CD8-positive, alpha-beta memory T cell (primary cell): ENCODE measurements at regions not wholly inside any gene's neighbourhood (a gene's known extent, or its start where the extent isn't known, plus 50 kb on each side); places are given as distances from the start of the nearest gene placed in this dataset.
"Not testable (repeated sequence)": the region's sequence is repeated elsewhere in the genome, so short reads cannot be mapped to it uniquely, and the experiment has no call there.

ENCODE experiments used
- CTCF ChIA-PET: fragments of 350-600 bp; sonication (Branson Sonifier 250); formaldehyde crosslinking; loops from one replicate; lab custom pipeline; 2021; ENCODE audit warnings: antibody characterized with exemption; lab: Charles Lee
- POLR2A ChIA-PET: fragments of 350-600 bp; sonication (Branson Sonifier 250); formaldehyde crosslinking; loops from one replicate; lab custom pipeline; 2021; ENCODE audit warnings: antibody characterized with exemption; lab: Charles Lee
- DNase-seq, 5 donors: peaks; one replicate each; pipeline versions ENCODE4 v3.0.0 to v3.0.0-alpha.2; 2020 to 2022; ENCODE audit warnings: mixed read lengths in 1 of 5
- H3K27ac ChIP-seq: one replicate; pipeline ENCODE4 v1.7.0; 2013; ENCODE audit warnings: low read depth, mild to moderate bottlenecking, low read length, moderate library complexity
- H3K27me3 ChIP-seq: 2 replicates; pipeline ENCODE4 v1.7.0; 2013; ENCODE audit warnings: low read length, mild to moderate bottlenecking; ENCODE audit not compliant: insufficient read depth, poor library complexity, severe bottlenecking
- H3K36me3 ChIP-seq: 2 replicates; pipeline ENCODE4 v1.7.0; 2013; ENCODE audit warnings: mild to moderate bottlenecking, low read length, moderate library complexity; ENCODE audit not compliant: insufficient read depth
- H3K4me1 ChIP-seq: 2 replicates; pipeline ENCODE4 v1.7.0; 2013; ENCODE audit warnings: mild to moderate bottlenecking, low read length, moderate library complexity; ENCODE audit not compliant: insufficient read depth
- H3K4me3 ChIP-seq: 2 replicates; pipeline ENCODE4 v1.7.0; 2013; ENCODE audit warnings: mild to moderate bottlenecking, low read length
- H3K9me3 ChIP-seq: 2 replicates; pipeline ENCODE4 v1.7.0; 2013; ENCODE audit warnings: mild to moderate bottlenecking, low read length
- H3K27ac Mint-ChIP-seq, 8 donors: one replicate each; pipeline ENCODE4 v1.8.0; 2020 to 2021; ENCODE audit warnings: mixed read lengths in 8 of 8, mild to moderate bottlenecking in 6 of 8, inconsistent platforms in 3 of 8, moderate library complexity in 3 of 8
- H3K27me3 Mint-ChIP-seq, 2 donors: one replicate each; pipeline ENCODE4 v1.8.0; 2020 to 2021; ENCODE audit warnings: mixed read lengths in 2 of 2, mild to moderate bottlenecking in 1 of 2, moderate library complexity in 1 of 2
- H3K36me3 Mint-ChIP-seq, 3 donors: one replicate each; pipeline ENCODE4 v1.8.0; 2020 to 2021; ENCODE audit warnings: mixed read lengths in 3 of 3, inconsistent platforms in 1 of 3, mild to moderate bottlenecking in 1 of 3
- H3K4me1 Mint-ChIP-seq, 3 donors: one replicate each; pipeline ENCODE4 v1.8.0; 2020 to 2021; ENCODE audit warnings: mixed read lengths in 3 of 3, inconsistent platforms in 1 of 3, mild to moderate bottlenecking in 1 of 3
- H3K4me3 Mint-ChIP-seq, 7 donors: one replicate each; pipeline ENCODE4 v1.8.0; 2020 to 2021; ENCODE audit warnings: mixed read lengths in 7 of 7, mild to moderate bottlenecking in 6 of 7, moderate library complexity in 4 of 7, inconsistent platforms in 2 of 7
- H3K9me3 Mint-ChIP-seq, 5 donors: one replicate each; pipeline ENCODE4 v1.8.0; 2020 to 2022; ENCODE audit warnings: mixed read lengths in 5 of 5, mild to moderate bottlenecking in 3 of 5, moderate library complexity in 2 of 5, inconsistent platforms in 1 of 5

GRCh38 chr14:37780731-37781130, 185.3 kb downstream of the TTC6 start:
- CTCF ChIA-PET, H3K9me3 ChIP-seq, POLR2A ChIA-PET, DNase-seq, H3K36me3 Mint-ChIP-seq, H3K27me3 Mint-ChIP-seq, H3K4me1 ChIP-seq, H3K4me3 Mint-ChIP-seq, H3K27me3 ChIP-seq, H3K4me3 ChIP-seq, H3K36me3 ChIP-seq, H3K4me1 Mint-ChIP-seq, H3K27ac ChIP-seq, H3K27ac Mint-ChIP-seq: not testable (repeated sequence)
- H3K9me3 Mint-ChIP-seq: peaks cover 0 to 17% (median 10%) of the 10 kb centered on the region in 5 donors

GRCh38 chr14:37784203-37784826, 188.9 kb downstream of the TTC6 start:
- POLR2A ChIA-PET, H3K27ac ChIP-seq, H3K27me3 Mint-ChIP-seq, H3K27ac Mint-ChIP-seq, H3K4me3 Mint-ChIP-seq, H3K9me3 ChIP-seq, DNase-seq, CTCF ChIA-PET, H3K4me3 ChIP-seq, H3K4me1 Mint-ChIP-seq, H3K4me1 ChIP-seq, H3K36me3 Mint-ChIP-seq, H3K27me3 ChIP-seq, H3K36me3 ChIP-seq: not testable (repeated sequence)
- H3K9me3 Mint-ChIP-seq: peaks cover 3 to 10% (median 5%) of the 10 kb centered on the region in 5 donors

- H3K36me3 ChIP-seq, H3K4me1 ChIP-seq, H3K27me3 ChIP-seq, H3K4me1 Mint-ChIP-seq, H3K4me3 ChIP-seq, H3K9me3 ChIP-seq, H3K36me3 Mint-ChIP-seq, H3K4me3 Mint-ChIP-seq, H3K27me3 Mint-ChIP-seq, DNase-seq, CTCF ChIA-PET, H3K27ac ChIP-seq, H3K27ac Mint-ChIP-seq, POLR2A ChIA-PET: not testable (repeated sequence)
- peaks cover 3 to 10% (median 5%) of the 10 kb centered on the region in 5 donors for H3K9me3 Mint-ChIP-seq
Observed at GRCh38 chr14:37784827-37785223, 189.4 kb downstream of the TTC6 start.

- H3K4me3 Mint-ChIP-seq, H3K27me3 Mint-ChIP-seq: not testable (repeated sequence)
Observed at GRCh38 chr14:37785298-37785697, 189.9 kb downstream of the TTC6 start.

GRCh38 chr14:37786114-37786625, 190.7 kb downstream of the TTC6 start:
- H3K4me3 ChIP-seq, H3K36me3 ChIP-seq, H3K9me3 ChIP-seq, H3K4me1 ChIP-seq, H3K9me3 Mint-ChIP-seq, H3K27me3 Mint-ChIP-seq, H3K4me1 Mint-ChIP-seq, H3K36me3 Mint-ChIP-seq, H3K4me3 Mint-ChIP-seq, H3K27ac ChIP-seq, POLR2A ChIA-PET, H3K27me3 ChIP-seq, CTCF ChIA-PET, DNase-seq, H3K27ac Mint-ChIP-seq: not testable (repeated sequence)

More at GRCh38 chr14:37785298-37785697, 189.9 kb downstream of the TTC6 start:
- POLR2A ChIA-PET, H3K4me1 ChIP-seq, H3K4me3 ChIP-seq, H3K27ac ChIP-seq, H3K27me3 ChIP-seq, H3K9me3 Mint-ChIP-seq, DNase-seq, CTCF ChIA-PET, H3K36me3 ChIP-seq, H3K4me1 Mint-ChIP-seq, H3K27ac Mint-ChIP-seq, H3K36me3 Mint-ChIP-seq, H3K9me3 ChIP-seq: not testable (repeated sequence)

- H3K36me3 Mint-ChIP-seq: no peaks in the 10 kb centered on the region
- Histone ChIP-seq H3K36me3 (no peaks in the 10 kb centered on the region), H3K27me3 (no peaks in the 10 kb centered on the region), H3K27ac (no peak overlapping the region), H3K4me3 (no peak overlapping the region), H3K9me3 (no peaks in the 10 kb centered on the region), H3K4me1 (no peaks in the 10 kb centered on the region)
- CTCF ChIA-PET: no interaction called here
- POLR2A ChIA-PET: no interaction called here
- DNase-seq: no peak
- H3K27me3 Mint-ChIP-seq: no peaks in the 10 kb centered on the region
- no peaks in the 10 kb centered on the region for H3K4me1 Mint-ChIP-seq
- peaks cover 2 to 5% (median 3%) of the 10 kb centered on the region in 5 donors for H3K9me3 Mint-ChIP-seq
- H3K4me3 Mint-ChIP-seq: no peak overlapping the region
- H3K27ac Mint-ChIP-seq: no peak overlapping the region
Observed at GRCh38 chr14:37787879-37788494, 192.6 kb downstream of the TTC6 start.

GRCh38 chr14:37791384-37792036, 196.1 kb downstream of the TTC6 start:
- no peaks in the 10 kb centered on the region for H3K36me3 ChIP-seq
- H3K4me3 Mint-ChIP-seq: no peak overlapping the region

GRCh38 chr14:37792124-37792523, 196.7 kb downstream of the TTC6 start:
- H3K27me3 ChIP-seq: no peaks in the 10 kb centered on the region
- H3K4me1 ChIP-seq: no peaks in the 10 kb centered on the region
- H3K4me3 ChIP-seq: no peak overlapping the region
- DNase-seq: no peak
- CTCF ChIA-PET: no interaction called here
- Mint-ChIP-seq H3K4me3 (no peak overlapping the region), H3K27me3 (no peaks in the 10 kb centered on the region), H3K27ac (no peak overlapping the region), H3K36me3 (no peaks in the 10 kb centered on the region), H3K4me1 (no peaks in the 10 kb centered on the region), H3K9me3 (peaks cover 0 to 5% (median 0%) of the 10 kb centered on the region in 5 donors)
- H3K27ac ChIP-seq: no peak overlapping the region
- H3K36me3 ChIP-seq: no peaks in the 10 kb centered on the region
- POLR2A ChIA-PET: no interaction called here
- H3K9me3 ChIP-seq: no peaks in the 10 kb centered on the region

More at GRCh38 chr14:37791384-37792036, 196.1 kb downstream of the TTC6 start:
- Mint-ChIP-seq H3K9me3 (peaks cover 0 to 5% (median 0%) of the 10 kb centered on the region in 5 donors), H3K27ac (no peak overlapping the region), H3K4me1 (no peaks in the 10 kb centered on the region), H3K27me3 (no peaks in the 10 kb centered on the region), H3K36me3 (no peaks in the 10 kb centered on the region)
- no peaks in the 10 kb centered on the region for H3K4me1 ChIP-seq
- no peak overlapping the region for H3K4me3 ChIP-seq
- no peak overlapping the region for H3K27ac ChIP-seq
- H3K9me3 ChIP-seq: no peaks in the 10 kb centered on the region
- H3K27me3 ChIP-seq: no peaks in the 10 kb centered on the region
- DNase-seq: no peak
- POLR2A ChIA-PET: no interaction called here
- CTCF ChIA-PET: no interaction called here
